Activated CD4-positive, alpha-beta memory T cell treated with anti-CD3 and anti-CD28 coated beads, Interleukin-2, amount 10 ng/mL, durations not matched to agents 7 days and 5 days (primary cell): ENCODE measurements at regions not wholly inside any gene's neighbourhood (a gene's known extent, or its start where the extent isn't known, plus 50 kb on each side); places are given as distances from the start of the nearest gene placed in this dataset.

Experiments
- CTCF ChIA-PET: fragments of 350-600 bp; sonication (Branson Sonifier 250); formaldehyde crosslinking; loops from one replicate; lab custom pipeline; 2021; ENCODE audit warnings: antibody characterized with exemption, inconsistent platforms; lab: Charles Lee
- POLR2A ChIA-PET: fragments of 350-600 bp; sonication (Branson Sonifier 250); formaldehyde crosslinking; loops from one replicate; lab custom pipeline; 2021; ENCODE audit warnings: antibody characterized with exemption; lab: Charles Lee
- DNase-seq: peaks from one replicate; pipeline ENCODE4 v3.0.0-alpha.2; 2020
- H3K27ac Mint-ChIP-seq: one replicate; pipeline ENCODE4 v1.8.0; 2021; ENCODE audit warnings: mild to moderate bottlenecking, mixed read lengths
- H3K27me3 Mint-ChIP-seq: one replicate; pipeline ENCODE4 v1.8.0; 2021; ENCODE audit warnings: mixed read lengths
- H3K36me3 Mint-ChIP-seq: one replicate; pipeline ENCODE4 v1.8.0; 2021; ENCODE audit warnings: low read depth, mixed read lengths
- H3K4me1 Mint-ChIP-seq: one replicate; pipeline ENCODE4 v1.8.0; 2021; ENCODE audit warnings: mixed read lengths
- H3K4me3 Mint-ChIP-seq: one replicate; pipeline ENCODE4 v1.8.0; 2021; ENCODE audit warnings: mild to moderate bottlenecking, mixed read lengths
- H3K9me3 Mint-ChIP-seq: one replicate; pipeline ENCODE4 v1.8.0; 2021; ENCODE audit warnings: mixed read lengths

DNA sequence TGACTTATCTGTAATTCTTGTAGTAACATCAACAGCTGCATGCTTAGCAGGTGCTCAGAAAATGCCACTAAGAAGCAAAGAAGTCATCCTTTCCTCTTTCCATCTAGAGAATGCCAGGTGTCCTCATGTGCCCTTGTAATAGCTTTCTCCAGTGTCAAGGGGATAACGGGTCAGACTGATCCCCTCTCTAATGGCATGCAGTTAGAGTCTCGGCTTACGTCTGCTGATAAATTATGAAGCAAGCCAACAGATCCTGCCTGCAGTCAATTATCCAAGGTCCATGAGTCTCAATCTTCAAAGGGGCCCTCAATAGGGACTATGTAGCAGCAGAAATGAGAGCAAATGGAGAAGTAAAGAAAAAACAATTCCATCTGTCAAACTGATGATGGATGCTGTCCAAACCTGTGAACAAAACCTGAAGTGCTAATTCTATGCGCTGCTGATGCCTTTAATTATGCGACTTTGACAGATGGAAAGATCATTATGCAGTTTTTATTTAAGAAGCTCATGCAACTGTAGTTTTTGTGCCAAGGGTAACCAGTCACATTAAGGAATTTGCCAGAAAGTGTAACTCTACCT is 162.8 kb upstream of the PEX5L start:
- Mint-ChIP-seq H3K36me3 (no peaks in the 10 kb centered on the region), H3K9me3 (peaks cover 3% of the 10 kb centered on the region), H3K27me3 (no peaks in the 10 kb centered on the region), H3K4me1 (no peaks in the 10 kb centered on the region), H3K27ac (no peak overlapping the region), H3K4me3 (no peak overlapping the region)
- POLR2A ChIA-PET, result no interaction called here
- no peak for DNase-seq
- CTCF ChIA-PET, result no interaction called here

DNA sequence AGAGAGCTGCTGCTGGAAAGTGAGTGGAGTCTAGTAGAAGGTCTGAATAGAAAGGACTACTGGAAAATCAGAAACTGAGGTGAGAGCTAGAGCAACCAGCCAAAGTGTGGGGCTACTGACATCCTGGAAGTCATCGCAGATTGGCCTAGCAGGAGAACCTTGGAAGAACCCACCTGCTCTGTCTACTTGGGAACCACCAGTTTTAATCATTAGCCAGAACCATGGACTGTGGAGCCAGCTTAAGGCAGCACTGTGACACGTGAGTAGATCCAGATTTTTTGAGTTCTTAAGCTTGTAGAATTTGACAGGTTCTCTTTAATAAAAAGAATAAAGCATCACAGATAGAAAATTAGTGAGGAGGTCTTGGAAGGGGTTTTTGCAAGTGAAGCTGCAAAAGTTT is 179.1 kb upstream of the PEX5L start:
- DNase-seq, result no peak
- POLR2A ChIA-PET, result no interaction called here
- H3K27ac Mint-ChIP-seq, result no peak overlapping the region
- H3K4me1 Mint-ChIP-seq, result no peaks in the 10 kb centered on the region
- H3K36me3 Mint-ChIP-seq, result no peaks in the 10 kb centered on the region
- CTCF ChIA-PET, result no interaction called here
- no peak overlapping the region for H3K4me3 Mint-ChIP-seq
- H3K27me3 Mint-ChIP-seq, result no peaks in the 10 kb centered on the region
- H3K9me3 Mint-ChIP-seq, result peaks cover 3% of the 10 kb centered on the region

DNA sequence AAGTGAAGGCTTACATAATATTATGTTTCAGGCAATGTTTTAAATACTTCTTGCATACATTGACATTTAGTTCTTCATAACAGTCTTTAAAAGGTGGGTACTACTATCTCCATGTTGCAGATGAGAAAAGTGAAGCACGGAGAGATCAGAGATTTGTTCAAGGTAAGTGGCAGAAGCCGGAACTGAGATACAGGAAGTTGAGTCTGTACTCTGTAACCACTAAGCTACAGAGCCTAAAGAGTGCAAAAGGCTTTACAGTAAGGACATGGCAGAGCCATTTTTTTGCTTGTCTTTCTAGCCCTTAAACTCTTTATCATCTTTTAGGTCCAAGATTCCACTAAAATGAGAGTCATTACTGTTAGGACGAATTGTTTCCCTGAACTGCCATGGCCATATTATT is 186.5 kb upstream of the PEX5L start:
- CTCF ChIA-PET, result no interaction called here
- Mint-ChIP-seq H3K9me3 (peaks cover under 1% of the 10 kb centered on the region), H3K36me3 (no peaks in the 10 kb centered on the region)

DNA sequence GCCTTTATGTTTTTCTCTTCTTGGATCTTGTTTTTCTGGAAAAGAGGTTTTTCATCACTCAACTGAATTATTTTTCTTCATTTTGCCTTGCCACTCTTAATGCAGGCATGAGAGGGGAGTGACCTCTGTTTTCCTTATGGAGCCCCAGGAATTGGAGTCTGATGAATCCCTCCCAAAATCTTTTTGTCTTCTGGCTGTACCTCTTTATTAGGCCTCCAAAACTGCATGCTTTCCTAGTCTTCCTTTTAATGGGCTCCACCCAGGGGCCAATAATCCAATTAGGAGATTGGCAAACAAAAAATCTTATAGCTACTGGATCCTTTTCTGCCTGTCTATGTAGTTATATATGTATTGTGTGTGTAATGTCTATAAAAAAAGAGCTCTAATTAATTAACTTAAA is 192.4 kb upstream of the PEX5L start:
- no peaks in the 10 kb centered on the region for H3K36me3 Mint-ChIP-seq
- no peak for DNase-seq
- H3K4me3 Mint-ChIP-seq, result no peak overlapping the region
- H3K27ac Mint-ChIP-seq, result no peak overlapping the region
- ChIA-PET POLR2A (no interaction called here), CTCF (no interaction called here)
- H3K4me1 Mint-ChIP-seq, result no peaks in the 10 kb centered on the region
- H3K27me3 Mint-ChIP-seq, result no peaks in the 10 kb centered on the region
- peaks cover 22% of the 10 kb centered on the region for H3K9me3 Mint-ChIP-seq

More for the DNA sequence above, 186.5 kb upstream of the PEX5L start:
- DNase-seq, result no peak
- H3K27ac Mint-ChIP-seq, result no peak overlapping the region
- POLR2A ChIA-PET, result no interaction called here
- no peaks in the 10 kb centered on the region for H3K4me1 Mint-ChIP-seq
- H3K4me3 Mint-ChIP-seq, result no peak overlapping the region
- no peaks in the 10 kb centered on the region for H3K27me3 Mint-ChIP-seq

DNA sequence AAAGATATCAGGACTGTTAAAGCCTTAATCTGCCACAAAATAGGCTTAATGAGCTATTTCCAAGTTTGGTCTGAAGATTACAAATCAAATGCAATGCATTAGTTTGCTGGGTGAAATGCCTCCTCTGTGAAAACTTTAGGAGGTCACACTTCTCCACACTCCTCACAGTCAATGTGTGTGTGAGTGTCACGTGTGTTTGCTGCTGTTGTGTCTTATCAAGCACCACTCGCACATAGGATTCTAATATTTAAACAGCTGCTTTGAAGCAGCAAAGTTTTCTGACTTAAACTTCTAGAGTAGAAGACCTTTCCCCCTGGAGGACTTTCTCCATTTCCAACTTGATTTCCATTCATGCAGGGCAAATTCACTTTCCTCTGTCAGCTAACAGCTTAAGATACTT is 203.2 kb upstream of the PEX5L start:
- H3K36me3 Mint-ChIP-seq, result no peaks in the 10 kb centered on the region
- no peak overlapping the region for H3K4me3 Mint-ChIP-seq
- H3K9me3 Mint-ChIP-seq, result peaks cover 3% of the 10 kb centered on the region
- no peaks in the 10 kb centered on the region for H3K4me1 Mint-ChIP-seq
- no peaks in the 10 kb centered on the region for H3K27me3 Mint-ChIP-seq
- H3K27ac Mint-ChIP-seq, result no peak overlapping the region
- no peak for DNase-seq
- ChIA-PET CTCF (no interaction called here), POLR2A (no interaction called here)

DNA sequence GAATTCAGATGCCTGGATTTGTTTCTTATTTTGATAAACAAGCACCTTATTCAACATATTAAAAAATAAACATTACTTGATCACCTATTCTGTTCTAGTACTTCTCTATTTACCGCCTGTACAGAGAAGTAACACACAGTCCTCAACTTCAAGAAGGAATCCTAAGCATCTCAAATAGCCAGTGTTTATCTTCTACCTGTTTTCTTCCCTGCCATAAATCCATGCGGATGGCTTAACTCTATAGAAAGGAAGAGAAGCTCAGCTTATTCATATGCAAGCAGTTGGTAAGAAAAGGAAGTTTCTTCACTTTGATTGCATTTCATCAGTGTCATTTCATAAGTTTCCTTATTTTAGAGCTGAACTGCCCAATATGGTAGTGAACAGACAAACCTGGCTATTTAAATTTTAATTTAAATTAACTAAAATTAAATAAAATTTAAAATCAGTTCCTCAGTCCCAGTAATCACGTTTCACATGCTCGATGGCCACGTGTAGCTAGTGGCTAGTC is 210.0 kb upstream of the PEX5L start:
- no peak for DNase-seq
- H3K27ac Mint-ChIP-seq, result no peak overlapping the region
- no peaks in the 10 kb centered on the region for H3K27me3 Mint-ChIP-seq
- H3K4me3 Mint-ChIP-seq, result no peak overlapping the region
- ChIA-PET CTCF (no interaction called here), POLR2A (no interaction called here)
- peaks cover 4% of the 10 kb centered on the region for H3K9me3 Mint-ChIP-seq
- no peaks in the 10 kb centered on the region for H3K4me1 Mint-ChIP-seq
- no peaks in the 10 kb centered on the region for H3K36me3 Mint-ChIP-seq

DNA sequence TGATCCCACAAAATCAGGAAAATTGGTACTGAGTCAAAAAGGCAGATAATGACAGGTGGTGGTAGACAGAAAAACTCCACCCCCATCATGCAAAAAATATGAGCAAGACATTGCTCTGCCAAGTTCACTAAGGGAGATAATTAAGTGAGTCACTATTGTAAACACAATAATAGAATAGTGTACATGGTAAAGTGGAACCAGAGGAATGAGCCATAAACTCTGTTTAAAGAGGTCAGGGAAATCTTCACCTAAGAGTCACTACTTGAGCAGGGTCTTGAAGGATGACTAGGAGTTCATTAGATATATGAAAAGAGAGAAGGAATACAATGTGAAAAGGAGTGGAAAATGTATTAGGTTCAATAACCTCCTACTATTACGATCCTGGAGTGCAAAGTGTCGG is 213.4 kb upstream of the PEX5L start:
- no peaks in the 10 kb centered on the region for H3K4me1 Mint-ChIP-seq
- no peak overlapping the region for H3K4me3 Mint-ChIP-seq
- no peak overlapping the region for H3K27ac Mint-ChIP-seq
- CTCF ChIA-PET, result no interaction called here
- no peaks in the 10 kb centered on the region for H3K36me3 Mint-ChIP-seq
- POLR2A ChIA-PET, result no interaction called here
- H3K27me3 Mint-ChIP-seq, result no peaks in the 10 kb centered on the region
- no peak for DNase-seq
- peaks cover 2% of the 10 kb centered on the region for H3K9me3 Mint-ChIP-seq

DNA sequence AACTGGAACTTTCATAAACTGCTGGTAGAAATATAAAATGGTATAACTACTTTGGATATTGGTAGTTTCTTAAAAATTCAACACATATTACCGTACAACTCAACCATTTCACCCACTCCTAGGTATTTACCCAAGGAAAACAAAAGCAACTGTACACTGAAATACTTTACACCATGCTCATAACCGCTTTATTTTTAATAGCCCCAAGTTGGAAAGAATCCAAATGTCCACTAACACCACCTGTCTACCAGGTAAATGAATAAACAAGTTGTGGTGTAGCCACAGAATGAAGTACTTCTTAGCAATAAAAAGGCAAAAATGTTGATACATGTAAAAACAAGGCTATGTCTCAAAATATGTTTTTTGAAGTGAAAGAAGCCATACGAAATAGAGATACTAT is 215.9 kb upstream of the PEX5L start:
- Mint-ChIP-seq H3K27me3 (no peaks in the 10 kb centered on the region), H3K27ac (no peak overlapping the region), H3K4me3 (no peak overlapping the region), H3K36me3 (no peaks in the 10 kb centered on the region), H3K4me1 (no peaks in the 10 kb centered on the region), H3K9me3 (no peaks in the 10 kb centered on the region)
- ChIA-PET CTCF (no interaction called here), POLR2A (no interaction called here)
- no peak for DNase-seq

DNA sequence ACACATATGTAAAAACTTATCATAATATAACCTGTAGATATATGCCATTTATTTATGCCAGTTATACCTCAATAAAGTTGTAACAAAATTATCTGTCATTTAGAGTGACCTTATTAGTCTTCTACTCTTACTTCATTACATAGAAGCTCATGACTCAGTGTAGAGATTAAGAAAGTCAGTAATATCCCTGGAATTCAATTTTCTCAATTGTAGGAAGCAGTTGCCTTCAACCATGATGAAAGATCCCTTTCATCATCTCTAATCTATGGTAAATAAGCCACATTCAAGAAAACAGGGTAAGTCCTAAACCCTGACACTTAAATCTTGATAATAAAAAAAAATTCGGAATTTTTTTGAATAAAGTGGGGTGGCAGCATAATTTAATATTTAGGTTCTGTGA is 216.5 kb upstream of the PEX5L start:
- DNase-seq, result no peak
- Mint-ChIP-seq H3K9me3 (no peaks in the 10 kb centered on the region), H3K4me1 (no peaks in the 10 kb centered on the region), H3K27ac (no peak overlapping the region), H3K4me3 (no peak overlapping the region), H3K36me3 (no peaks in the 10 kb centered on the region), H3K27me3 (no peaks in the 10 kb centered on the region)
- ChIA-PET CTCF (no interaction called here), POLR2A (no interaction called here)

DNA sequence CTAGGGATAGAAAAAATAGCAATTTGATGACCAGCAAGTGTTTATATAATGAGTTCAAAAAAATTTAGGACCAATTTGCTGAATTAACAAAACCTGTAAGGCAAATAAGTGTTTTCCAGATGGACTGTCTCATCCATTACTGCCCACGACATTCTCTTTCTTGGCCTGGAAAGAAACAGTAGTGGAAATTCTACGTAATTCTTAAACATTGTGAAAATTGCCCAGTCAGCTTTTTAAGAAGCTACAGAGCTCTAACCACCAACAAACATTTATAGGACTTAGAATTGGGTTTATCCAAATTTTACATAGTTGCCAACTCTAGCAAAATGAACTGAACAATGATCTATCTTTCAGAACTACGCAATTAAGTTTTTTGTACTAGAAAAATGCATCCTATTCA is 227.7 kb upstream of the PEX5L start:
- Mint-ChIP-seq H3K27ac (no peak overlapping the region), H3K9me3 (peaks cover 7% of the 10 kb centered on the region), H3K27me3 (no peaks in the 10 kb centered on the region), H3K36me3 (no peaks in the 10 kb centered on the region), H3K4me1 (peaks cover 8% of the 10 kb centered on the region), H3K4me3 (no peak overlapping the region)
- ChIA-PET CTCF (no interaction called here), POLR2A (no interaction called here)
- no peak for DNase-seq

DNA sequence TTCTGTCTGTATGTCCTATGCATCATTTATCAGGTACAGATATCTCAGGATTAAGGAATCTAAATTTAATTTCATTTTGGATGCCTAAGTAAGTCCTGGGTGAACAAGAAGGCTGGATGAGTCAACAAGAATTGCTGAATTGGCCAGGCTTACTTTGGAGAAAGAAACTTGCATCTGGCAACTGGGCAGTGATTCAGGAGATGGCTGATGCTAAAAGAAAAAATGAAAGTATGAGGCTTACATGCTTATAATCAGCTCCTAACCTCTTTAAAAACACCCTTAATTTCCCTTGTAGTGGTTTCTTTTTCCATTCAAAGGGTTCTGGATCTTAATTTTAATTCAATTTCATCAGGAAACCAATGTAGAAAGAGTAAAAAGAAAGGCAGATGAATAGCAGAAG is 228.8 kb upstream of the PEX5L start:
- no peak overlapping the region for H3K4me3 Mint-ChIP-seq
- CTCF ChIA-PET, result no interaction called here

DNA sequence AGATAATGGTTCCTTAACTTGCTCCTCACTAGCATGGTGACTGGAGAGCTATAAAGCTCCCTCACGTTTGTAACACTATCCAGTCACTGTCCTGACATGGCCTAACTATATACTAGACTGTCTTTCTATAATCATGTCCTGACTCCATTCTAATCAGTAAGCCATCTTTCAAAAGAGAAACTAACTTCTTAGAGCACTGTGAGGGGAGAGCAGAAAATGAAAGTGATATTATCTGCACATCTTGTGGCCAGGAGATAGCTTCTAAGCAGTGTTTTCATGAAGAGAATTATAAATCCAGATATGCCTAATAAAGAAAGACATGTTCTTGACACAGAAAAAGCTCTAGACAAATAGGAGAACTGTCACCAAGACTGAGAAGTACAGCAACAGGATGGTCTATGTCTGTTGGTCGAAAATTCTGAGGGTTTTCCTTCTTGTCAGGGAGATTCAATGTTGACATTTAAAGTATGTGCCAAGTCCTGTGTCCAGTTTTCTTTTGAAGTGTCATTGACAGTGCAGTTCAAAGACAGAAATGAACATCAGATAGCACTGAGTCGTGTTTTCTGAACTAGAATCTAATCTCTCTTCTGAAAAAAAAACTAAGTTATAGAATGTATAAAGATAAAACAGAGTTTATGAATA is 230.6 kb upstream of the PEX5L start:
- ChIA-PET CTCF (no interaction called here), POLR2A (no interaction called here)
- no peaks in the 10 kb centered on the region for H3K9me3 Mint-ChIP-seq
- no peaks in the 10 kb centered on the region for H3K36me3 Mint-ChIP-seq
- H3K27ac Mint-ChIP-seq, result no peak overlapping the region
- no peak for DNase-seq
- no peaks in the 10 kb centered on the region for H3K27me3 Mint-ChIP-seq
- no peak overlapping the region for H3K4me3 Mint-ChIP-seq
- peaks cover 8% of the 10 kb centered on the region for H3K4me1 Mint-ChIP-seq

More for the DNA sequence above, 228.8 kb upstream of the PEX5L start:
- Mint-ChIP-seq H3K36me3 (no peaks in the 10 kb centered on the region), H3K9me3 (no peaks in the 10 kb centered on the region), H3K27ac (no peak overlapping the region), H3K27me3 (no peaks in the 10 kb centered on the region), H3K4me1 (peaks cover 8% of the 10 kb centered on the region)
- no peak for DNase-seq
- POLR2A ChIA-PET, result no interaction called here

DNA sequence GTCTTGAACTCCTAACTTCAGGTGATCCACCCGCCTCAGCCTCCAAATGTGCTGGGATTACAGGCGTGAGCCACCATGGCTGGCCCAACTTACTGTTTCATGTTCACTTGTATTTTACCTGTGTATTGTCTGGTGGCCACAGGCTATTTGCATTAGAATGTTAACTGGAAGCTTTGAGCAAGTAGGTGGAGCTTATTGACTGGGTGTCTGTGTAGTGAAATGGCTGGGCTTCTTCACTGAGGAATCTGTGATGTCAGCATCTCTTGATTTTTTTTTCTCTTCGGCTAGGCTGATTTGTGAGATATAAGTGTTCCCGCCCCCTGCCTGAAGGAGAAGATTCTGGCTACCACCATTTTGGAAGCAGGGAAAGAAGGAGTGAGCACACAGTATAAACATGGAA is 237.8 kb upstream of the PEX5L start:
- ChIA-PET CTCF (no interaction called here), POLR2A (no interaction called here)
- Mint-ChIP-seq H3K4me3 (no peak overlapping the region), H3K27me3 (no peaks in the 10 kb centered on the region), H3K9me3 (no peaks in the 10 kb centered on the region), H3K36me3 (no peaks in the 10 kb centered on the region), H3K4me1 (no peaks in the 10 kb centered on the region), H3K27ac (no peak overlapping the region)
- DNase-seq, result no peak

DNA sequence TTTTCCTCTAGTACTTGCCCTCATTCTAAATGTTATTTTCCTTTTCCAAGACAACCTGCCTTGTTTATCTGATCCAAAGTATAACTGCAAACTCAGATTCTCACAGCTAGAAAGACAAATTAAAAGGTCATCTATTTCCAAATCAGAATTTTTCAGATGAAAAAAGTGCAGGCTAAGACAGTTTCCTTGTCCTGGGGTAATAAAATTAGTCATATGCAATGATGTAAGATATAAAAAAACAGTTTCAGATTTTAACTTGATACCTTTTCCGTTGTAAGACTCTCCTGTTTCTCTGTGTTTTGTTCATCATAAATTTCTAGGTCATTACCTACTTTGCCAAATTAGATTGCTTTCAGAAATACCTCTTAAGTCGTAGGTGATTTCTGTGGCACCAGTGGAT is 238.4 kb upstream of the PEX5L start:
- ChIA-PET CTCF (no interaction called here), POLR2A (no interaction called here)
- no peaks in the 10 kb centered on the region for H3K4me1 Mint-ChIP-seq
- no peak for DNase-seq
- no peaks in the 10 kb centered on the region for H3K27me3 Mint-ChIP-seq
- H3K36me3 Mint-ChIP-seq, result no peaks in the 10 kb centered on the region
- no peaks in the 10 kb centered on the region for H3K9me3 Mint-ChIP-seq
- no peak overlapping the region for H3K27ac Mint-ChIP-seq
- no peak overlapping the region for H3K4me3 Mint-ChIP-seq
